ENCODE measurements at regions not wholly inside any gene's neighbourhood (a gene's known extent, or its start where the extent isn't known, plus 50 kb on each side); places are given as distances from the start of the nearest gene placed in this dataset.

DNA sequence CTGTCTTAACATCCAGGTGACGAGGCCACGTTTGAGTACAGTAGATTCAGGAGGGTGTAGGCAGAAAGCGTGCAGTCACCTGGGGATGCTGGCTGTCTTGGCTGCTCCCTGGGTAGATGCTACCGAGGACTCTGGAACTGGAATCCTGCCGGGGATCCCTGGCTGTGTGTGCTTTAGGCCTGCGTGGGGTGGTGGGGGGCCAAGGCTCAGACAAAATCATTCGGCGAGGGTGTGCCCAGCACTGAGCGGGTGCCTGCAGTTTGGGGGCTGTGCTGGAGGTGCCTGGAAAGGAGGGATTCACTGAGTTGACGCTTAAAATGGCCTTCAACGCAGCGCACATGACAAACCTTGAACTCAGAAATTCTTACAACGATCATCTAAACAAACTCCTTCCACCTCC lies 93.5 kb upstream of the PODXL start:
- Histone ChIP-seq H3K36me3 (ENCODE audit: control insufficient read depth, low read length) (no peaks in the 10 kb centered on the region), H3K27me3 (ENCODE audit: control insufficient read depth, low read length) (0 out of 2 replicates have a peak, but pooled peaks cover 2% of the 10 kb centered on the region), H3K9me3 (ENCODE audit: control insufficient read depth, insufficient read depth, low read length) (no peaks in the 10 kb centered on the region), H3F3A (ENCODE audit: control insufficient read depth, insufficient read depth) (no peaks in the 10 kb centered on the region), H3K9me2 (replicated peaks; ENCODE audit: control insufficient read depth, low read length) (no peaks in the 10 kb centered on the region), H3K27ac (ENCODE audit: low read depth, low read length) (no peak overlapping the region), H3K4me2 (ENCODE audit: low read length) (no peak overlapping the region), H3K4me1 (ENCODE audit: control insufficient read depth, low read length) (no peaks in the 10 kb centered on the region), H4K20me1 (ENCODE audit: control insufficient read depth, insufficient read depth, low read depth, low read length) (no peaks in the 10 kb centered on the region), H3K79me2 (ENCODE audit: control insufficient read depth, low read length) (no peaks in the 10 kb centered on the region), H3K4me3 (ENCODE audit: low read length) (no peak overlapping the region)
- TF ChIP-seq EZH2phosphoT487 (IDR thresholded peaks at IDR 0.05; ENCODE audit: borderline replicate concordance, low read length) = no peak

DNA sequence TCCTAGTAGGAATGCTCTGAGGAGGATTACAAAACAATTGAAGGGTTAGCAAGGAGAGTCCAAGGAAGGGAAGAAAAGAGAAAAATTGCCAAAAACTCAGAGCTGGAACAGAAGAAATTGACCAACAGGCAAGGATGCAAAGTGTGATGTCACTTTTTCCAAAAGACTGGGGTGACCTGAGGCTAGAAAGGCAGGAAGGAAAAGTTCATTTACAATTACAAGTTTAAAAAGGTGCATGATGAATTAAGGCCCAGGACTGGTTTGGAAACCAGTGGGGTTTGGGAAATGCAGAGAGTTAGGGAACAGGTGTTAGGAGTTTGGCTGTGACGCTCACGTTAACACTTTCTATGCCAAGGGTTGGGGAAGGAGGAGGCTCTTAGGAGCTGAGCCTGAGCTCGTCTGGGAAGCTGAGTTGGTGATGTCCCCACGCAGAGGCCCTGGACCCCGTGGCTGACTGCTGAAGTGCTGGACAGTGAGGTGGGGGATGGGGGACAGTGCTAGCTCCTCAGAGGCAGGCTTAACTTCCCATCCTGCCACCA lies 92.6 kb upstream of the PODXL start:
- Histone ChIP-seq H3K27me3 (ENCODE audit: control insufficient read depth, low read length) (0 out of 2 replicates have a peak, but pooled peaks cover 2% of the 10 kb centered on the region), H3K27ac (ENCODE audit: low read depth, low read length) (no peak overlapping the region), H3K4me3 (ENCODE audit: low read length) (no peak overlapping the region), H3F3A (ENCODE audit: control insufficient read depth, insufficient read depth) (no peaks in the 10 kb centered on the region), H3K79me2 (ENCODE audit: control insufficient read depth, low read length) (no peaks in the 10 kb centered on the region), H3K36me3 (ENCODE audit: control insufficient read depth, low read length) (no peaks in the 10 kb centered on the region), H3K4me2 (ENCODE audit: low read length) (no peak overlapping the region), H4K20me1 (ENCODE audit: control insufficient read depth, insufficient read depth, low read depth, low read length) (no peaks in the 10 kb centered on the region), H3K9me3 (ENCODE audit: control insufficient read depth, insufficient read depth, low read length) (no peaks in the 10 kb centered on the region), H3K4me1 (ENCODE audit: control insufficient read depth, low read length) (no peaks in the 10 kb centered on the region), H3K9me2 (replicated peaks; ENCODE audit: control insufficient read depth, low read length) (no peaks in the 10 kb centered on the region)
- TF ChIP-seq EZH2phosphoT487 (IDR thresholded peaks at IDR 0.05; ENCODE audit: borderline replicate concordance, low read length) = no peak
- TF ChIP-seq, protein P1, sequence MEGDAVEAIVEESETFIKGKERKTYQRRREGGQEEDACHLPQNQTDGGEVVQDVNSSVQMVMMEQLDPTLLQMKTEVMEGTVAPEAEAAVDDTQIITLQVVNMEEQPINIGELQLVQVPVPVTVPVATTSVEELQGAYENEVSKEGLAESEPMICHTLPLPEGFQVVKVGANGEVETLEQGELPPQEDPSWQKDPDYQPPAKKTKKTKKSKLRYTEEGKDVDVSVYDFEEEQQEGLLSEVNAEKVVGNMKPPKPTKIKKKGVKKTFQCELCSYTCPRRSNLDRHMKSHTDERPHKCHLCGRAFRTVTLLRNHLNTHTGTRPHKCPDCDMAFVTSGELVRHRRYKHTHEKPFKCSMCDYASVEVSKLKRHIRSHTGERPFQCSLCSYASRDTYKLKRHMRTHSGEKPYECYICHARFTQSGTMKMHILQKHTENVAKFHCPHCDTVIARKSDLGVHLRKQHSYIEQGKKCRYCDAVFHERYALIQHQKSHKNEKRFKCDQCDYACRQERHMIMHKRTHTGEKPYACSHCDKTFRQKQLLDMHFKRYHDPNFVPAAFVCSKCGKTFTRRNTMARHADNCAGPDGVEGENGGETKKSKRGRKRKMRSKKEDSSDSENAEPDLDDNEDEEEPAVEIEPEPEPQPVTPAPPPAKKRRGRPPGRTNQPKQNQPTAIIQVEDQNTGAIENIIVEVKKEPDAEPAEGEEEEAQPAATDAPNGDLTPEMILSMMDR (IDR thresholded peaks at IDR 0.05; ENCODE audit: low read depth, low read length, poor library complexity, severe bottlenecking) = no peak

GRCh38 chr7:131648491-131648890 lies 92.1 kb upstream of the PODXL start:
- H3K4me3 ChIP-seq (ENCODE audit: low read length) = no peak overlapping the region
- no peaks in the 10 kb centered on the region for H3K79me2 ChIP-seq (ENCODE audit: control insufficient read depth, low read length)
- H4K20me1 ChIP-seq (ENCODE audit: control insufficient read depth, insufficient read depth, low read depth, low read length) = no peaks in the 10 kb centered on the region
- no peaks in the 10 kb centered on the region for H3K9me3 ChIP-seq (ENCODE audit: control insufficient read depth, insufficient read depth, low read length)
- no peaks in the 10 kb centered on the region for H3K36me3 ChIP-seq (ENCODE audit: control insufficient read depth, low read length)
- no peaks in the 10 kb centered on the region for H3F3A ChIP-seq (ENCODE audit: control insufficient read depth, insufficient read depth)
- H3K27me3 ChIP-seq (ENCODE audit: control insufficient read depth, low read length) = peaks cover 3% of the 10 kb centered on the region; the same call in 1 of the 2 replicates
- no peak overlapping the region for H3K27ac ChIP-seq (ENCODE audit: low read depth, low read length)
- no peak overlapping the region for H3K4me2 ChIP-seq (ENCODE audit: low read length)
- TF ChIP-seq, protein P1 (IDR thresholded peaks at IDR 0.05; ENCODE audit: low read depth, low read length, poor library complexity, severe bottlenecking) = no peak
- TF ChIP-seq EZH2phosphoT487 (IDR thresholded peaks at IDR 0.05; ENCODE audit: borderline replicate concordance, low read length) = no peak
- no peaks in the 10 kb centered on the region for H3K9me2 ChIP-seq (replicated peaks; ENCODE audit: control insufficient read depth, low read length)
- H3K4me1 ChIP-seq (ENCODE audit: control insufficient read depth, low read length) = no peaks in the 10 kb centered on the region

DNA sequence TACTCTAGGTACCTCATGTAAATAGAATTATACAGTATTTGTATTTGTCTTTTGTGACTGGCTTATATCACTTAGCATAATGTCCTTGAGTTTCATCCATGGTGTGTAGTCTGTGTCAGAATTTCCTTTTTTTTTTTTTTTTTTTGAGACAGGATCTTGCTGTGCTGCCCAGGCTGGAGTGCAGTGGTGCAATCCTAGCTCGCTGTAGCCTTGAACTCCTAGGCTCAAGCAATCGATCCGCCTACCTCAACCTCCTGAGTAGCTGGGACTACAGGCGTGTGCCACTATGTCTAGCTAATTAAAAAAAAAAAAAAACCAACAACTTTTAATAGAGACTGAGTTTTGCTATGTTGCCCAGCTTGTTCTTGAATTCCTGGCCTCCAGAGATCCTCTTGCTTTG lies 89.8 kb upstream of the PODXL start:
- H3K4me3 ChIP-seq (ENCODE audit: low read length) = no peak overlapping the region
- peaks cover 6% of the 10 kb centered on the region; the same call in 1 of the 2 replicates for H3K27me3 ChIP-seq (ENCODE audit: control insufficient read depth, low read length)
- H4K20me1 ChIP-seq (ENCODE audit: control insufficient read depth, insufficient read depth, low read depth, low read length) = no peaks in the 10 kb centered on the region
- H3F3A ChIP-seq (ENCODE audit: control insufficient read depth, insufficient read depth) = no peaks in the 10 kb centered on the region
- no peaks in the 10 kb centered on the region for H3K4me1 ChIP-seq (ENCODE audit: control insufficient read depth, low read length)
- no peak for TF ChIP-seq EZH2phosphoT487 (IDR thresholded peaks at IDR 0.05; ENCODE audit: borderline replicate concordance, low read length)
- TF ChIP-seq, protein P1 (IDR thresholded peaks at IDR 0.05; ENCODE audit: low read depth, low read length, poor library complexity, severe bottlenecking) = no peak
- H3K9me3 ChIP-seq (ENCODE audit: control insufficient read depth, insufficient read depth, low read length) = no peaks in the 10 kb centered on the region
- H3K9me2 ChIP-seq (replicated peaks; ENCODE audit: control insufficient read depth, low read length) = no peaks in the 10 kb centered on the region
- no peak overlapping the region for H3K27ac ChIP-seq (ENCODE audit: low read depth, low read length)
- H3K4me2 ChIP-seq (ENCODE audit: low read length) = no peak overlapping the region
- no peaks in the 10 kb centered on the region for H3K79me2 ChIP-seq (ENCODE audit: control insufficient read depth, low read length)
- H3K36me3 ChIP-seq (ENCODE audit: control insufficient read depth, low read length) = no peaks in the 10 kb centered on the region
